Loucy (cell line): ENCODE measurements at regions not wholly inside any gene's neighbourhood (a gene's known extent, or its start where the extent isn't known, plus 50 kb on each side); places are given as distances from the start of the nearest gene placed in this dataset.

Experiments
- H2AFZ ChIP-seq: fragments of 200-600 bp; sonication (generic); 2 replicates; pipeline ENCODE4 v1.6.0; 2016; ENCODE audit warnings: antibody characterized with exemption, mild to moderate bottlenecking, low read length, moderate library complexity
- H3F3A ChIP-seq: fragments of 200-600 bp; 2 replicates; pipeline ENCODE4 v1.6.0; 2016; ENCODE audit warnings: antibody characterized with exemption, low read depth, mild to moderate bottlenecking
- H3K27me3 ChIP-seq: fragments of 200-600 bp; sonication (generic); 2 replicates; pipeline ENCODE4 v1.6.1; 2014; ENCODE audit warnings: low read length, mild to moderate bottlenecking; ENCODE audit not compliant: insufficient read depth, poor library complexity, severe bottlenecking
- H3K36me3 ChIP-seq: fragments of 200-600 bp; sonication (generic); 2 replicates; pipeline ENCODE4 v1.6.1; 2016; ENCODE audit warnings: low read length; ENCODE audit not compliant: insufficient read depth
- H3K4me1 ChIP-seq: fragments of 200-600 bp; sonication (generic); 2 replicates; pipeline ENCODE4 v1.5.1; 2014; ENCODE audit warnings: low read length, mild to moderate bottlenecking; ENCODE audit not compliant: insufficient read depth, poor library complexity, severe bottlenecking
- H3K4me2 ChIP-seq: fragments of 200-600 bp; sonication (generic); 2 replicates; pipeline ENCODE4 v1.6.0; 2014; ENCODE audit warnings: antibody characterized with exemption, low read length, low read depth, mild to moderate bottlenecking; ENCODE audit not compliant: poor library complexity, severe bottlenecking
- H3K4me3 ChIP-seq: fragments of 200-600 bp; sonication (generic); 2 replicates; pipeline ENCODE4 v1.5.1; 2014; ENCODE audit warnings: low read length, mild to moderate bottlenecking, mixed read lengths; ENCODE audit not compliant: poor library complexity, severe bottlenecking
- H3K79me2 ChIP-seq: fragments of 200-600 bp; sonication (generic); 2 replicates; pipeline ENCODE4 v1.6.1; 2014; ENCODE audit warnings: low read length; ENCODE audit not compliant: insufficient read depth
- H3K9ac ChIP-seq: fragments of 200-600 bp; sonication (generic); 2 replicates; pipeline ENCODE4 v1.6.0; 2014; ENCODE audit warnings: mild to moderate bottlenecking, low read depth, low read length, moderate library complexity; ENCODE audit not compliant: poor library complexity, severe bottlenecking
- H3K9me2 ChIP-seq: fragments of 200-600 bp; sonication (generic); replicated peaks from 2 replicates; pipeline ENCODE4 v1.6.1; 2016; ENCODE audit warnings: low read depth, low read length, mixed read lengths
- H3K9me3 ChIP-seq: fragments of 200-600 bp; sonication (generic); 2 replicates; pipeline ENCODE4 v1.6.1; 2014; ENCODE audit warnings: mild to moderate bottlenecking, antibody characterized with exemption, low read length, low read depth; ENCODE audit not compliant: insufficient read depth
- H4K20me1 ChIP-seq: fragments of 200-600 bp; sonication (generic); 2 replicates; pipeline ENCODE4 v1.6.0; 2014; ENCODE audit warnings: antibody characterized with exemption, low read length, mild to moderate bottlenecking; ENCODE audit not compliant: insufficient read depth, poor library complexity, severe bottlenecking
- CTCF ChIP-seq: fragments of 200-600 bp; sonication (generic); conservative IDR thresholded peaks from 2 replicates; pipeline ENCODE4 v1.5.1; 2014; ENCODE audit warnings: mild to moderate bottlenecking, antibody characterized with exemption, low read length
- EZH2phosphoT487 ChIP-seq: fragments of 200-600 bp; IDR thresholded peaks from 2 replicates; pipeline ENCODE4 v1.6.1; 2018; ENCODE audit warnings: antibody characterized with exemption, mild to moderate bottlenecking, moderate library complexity, borderline replicate concordance

- H3K79me2 ChIP-seq = no peaks in the 10 kb centered on the region
- no peaks in the 10 kb centered on the region for H3K36me3 ChIP-seq
- no peaks in the 10 kb centered on the region for H3K4me1 ChIP-seq
- no peaks in the 10 kb centered on the region for H3K9me3 ChIP-seq
- no peak for TF ChIP-seq CTCF
- TF ChIP-seq EZH2phosphoT487 = no peak
- H3K9me2 ChIP-seq = no peaks in the 10 kb centered on the region
- H3K27me3 ChIP-seq = no peaks in the 10 kb centered on the region
- H3K4me3 ChIP-seq = no peak overlapping the region
- H3K4me2 ChIP-seq = no peak overlapping the region
- no peaks in the 10 kb centered on the region for H3F3A ChIP-seq
- H4K20me1 ChIP-seq = no peaks in the 10 kb centered on the region
- H3K9ac ChIP-seq = no peak overlapping the region
- no peak overlapping the region for H2AFZ ChIP-seq
Measured at GRCh38 chr2:153214337-153214736, 264.2 kb downstream of the RPRM start.

- Histone ChIP-seq H3K9me2 (no peaks in the 10 kb centered on the region), H2AFZ (no peak overlapping the region), H3F3A (no peaks in the 10 kb centered on the region), H3K27me3 (no peaks in the 10 kb centered on the region), H3K79me2 (no peaks in the 10 kb centered on the region), H3K9me3 (no peaks in the 10 kb centered on the region), H3K4me1 (no peaks in the 10 kb centered on the region), H3K9ac (no peak overlapping the region), H3K4me3 (no peak overlapping the region), H3K36me3 (no peaks in the 10 kb centered on the region), H3K4me2 (no peak overlapping the region), H4K20me1 (no peaks in the 10 kb centered on the region)
- TF ChIP-seq CTCF (no peak), EZH2phosphoT487 (no peak)
Measured at GRCh38 chr2:153213022-153213421, 265.5 kb downstream of the RPRM start.

GRCh38 chr2:153197402-153198386 is 280.9 kb downstream of the RPRM start:
- Histone ChIP-seq H3K9me3 (no peaks in the 10 kb centered on the region; the same call in 1 of the 2 replicates), H3K4me1 (no peaks in the 10 kb centered on the region), H2AFZ (no peak overlapping the region), H3K4me2 (no peak overlapping the region), H3K79me2 (no peaks in the 10 kb centered on the region), H3K27me3 (no peaks in the 10 kb centered on the region), H3F3A (no peaks in the 10 kb centered on the region), H4K20me1 (no peaks in the 10 kb centered on the region), H3K9me2 (no peaks in the 10 kb centered on the region), H3K9ac (no peak overlapping the region), H3K4me3 (no peak overlapping the region), H3K36me3 (no peaks in the 10 kb centered on the region)
- no peak for TF ChIP-seq CTCF
- no peak for TF ChIP-seq EZH2phosphoT487
